C1 segment of cervical spinal cord (tissue), 14 donors: ENCODE measurements at regions not wholly inside any gene's neighbourhood (a gene's known extent, or its start where the extent isn't known, plus 50 kb on each side); places are given as distances from the start of the nearest gene placed in this dataset.
"Not testable (repeated sequence)": the region's sequence is repeated elsewhere in the genome, so short reads cannot be mapped to it uniquely, and the experiment has no call there.

ENCODE experiments used
- DNase-seq, 14 donors: peaks; one replicate each; lab custom pipeline; 2025; lab: John Stamatoyannopoulos, UW

GRCh38 chr5:142542078-142542477 is 143.8 kb downstream of the FGF1 start:
- DNase-seq = no peak

- no peak for DNase-seq
Observed at GRCh38 chr5:142540922-142541422, 144.9 kb downstream of the FGF1 start.

- no peak for DNase-seq
Observed at GRCh38 chr5:142539154-142539740, 146.6 kb downstream of the FGF1 start.

DNA sequence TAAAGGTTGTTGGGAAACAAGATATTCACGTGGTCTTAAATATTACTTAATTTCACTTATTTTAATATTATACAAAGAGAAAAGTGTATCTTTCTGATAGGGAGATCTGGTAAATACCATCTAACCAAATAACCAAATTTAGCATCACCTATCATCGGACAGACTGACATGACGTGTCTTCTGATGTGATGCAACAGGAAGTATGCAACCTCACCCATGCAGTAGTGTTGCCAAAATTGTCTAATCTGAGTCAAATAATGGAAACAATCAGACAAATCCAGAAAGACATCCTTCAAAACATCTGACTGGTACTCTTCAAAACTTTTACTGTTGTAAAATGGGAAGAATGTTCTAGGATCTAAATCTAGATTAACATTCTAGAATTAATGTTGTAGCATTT is 148.0 kb downstream of the FGF1 start:
- DNase-seq = no peak

DNA sequence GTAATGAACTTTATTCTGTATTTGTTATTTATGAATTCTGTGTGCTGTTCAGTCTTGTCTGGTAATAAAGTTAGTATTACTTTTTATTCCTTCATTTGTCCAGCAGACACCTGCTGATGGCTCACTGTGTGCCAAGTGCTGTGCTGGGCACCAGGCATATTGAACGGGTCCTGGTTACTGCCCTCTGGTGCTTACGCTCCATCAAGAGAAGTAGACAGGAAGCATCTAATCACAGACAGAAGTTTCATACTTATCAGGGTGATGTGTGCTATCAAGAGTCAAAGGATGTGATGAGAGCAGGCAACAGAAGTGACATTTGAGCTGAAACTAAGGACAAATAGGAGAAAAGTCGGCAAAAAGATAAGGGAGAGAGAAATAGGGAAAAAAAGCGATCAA is 153.1 kb downstream of the FGF1 start:
- no peak for DNase-seq

DNA sequence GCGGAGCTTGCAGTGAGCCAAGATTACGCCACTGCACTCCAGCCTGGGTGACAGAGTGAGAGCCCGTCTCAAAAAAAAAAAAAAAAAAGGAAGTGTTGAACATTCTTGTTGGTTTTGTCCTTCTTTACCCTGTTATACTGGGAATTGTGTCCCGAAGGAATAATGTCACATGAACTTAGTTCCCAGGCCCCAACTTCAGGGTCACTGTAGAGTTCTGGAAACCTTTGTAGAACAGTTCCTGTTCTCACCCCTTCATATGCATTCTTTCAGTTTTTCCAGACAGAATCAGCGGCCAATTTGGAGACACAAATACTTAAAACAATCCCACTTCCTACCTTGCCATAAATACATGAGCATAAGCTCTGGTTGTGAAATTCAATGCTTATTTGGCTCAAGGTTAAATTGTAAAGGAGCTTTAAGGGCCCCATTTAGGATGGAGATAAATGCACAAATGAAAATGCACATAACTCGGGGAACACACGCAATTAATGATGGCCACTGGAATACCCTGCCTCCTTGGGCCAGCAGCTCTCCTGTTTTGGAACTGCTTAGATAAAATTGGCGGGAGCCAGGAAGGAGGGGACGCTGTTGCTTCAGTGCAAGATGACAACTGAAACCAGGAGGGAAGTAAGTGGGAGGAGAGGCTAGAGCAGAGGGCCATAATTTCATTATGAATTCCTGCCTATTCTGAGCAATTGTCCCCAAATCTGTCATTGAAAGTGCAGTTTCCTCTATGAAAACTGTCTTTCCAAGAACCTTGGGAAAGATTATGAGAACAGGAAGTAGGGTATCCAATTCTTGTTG is 153.7 kb downstream of the FGF1 start:
- DNase-seq = no peak

- DNase-seq = no peak
Observed at GRCh38 chr5:142530904-142531303, 155.0 kb downstream of the FGF1 start.

GRCh38 chr5:142529626-142530278 is 156.1 kb downstream of the FGF1 start:
- DNase-seq = no peak

- no peak for DNase-seq
Observed at GRCh38 chr5:142527664-142528295, 158.1 kb downstream of the FGF1 start.

GRCh38 chr5:142527234-142527633 is 158.7 kb downstream of the FGF1 start:
- DNase-seq = no peak

DNA sequence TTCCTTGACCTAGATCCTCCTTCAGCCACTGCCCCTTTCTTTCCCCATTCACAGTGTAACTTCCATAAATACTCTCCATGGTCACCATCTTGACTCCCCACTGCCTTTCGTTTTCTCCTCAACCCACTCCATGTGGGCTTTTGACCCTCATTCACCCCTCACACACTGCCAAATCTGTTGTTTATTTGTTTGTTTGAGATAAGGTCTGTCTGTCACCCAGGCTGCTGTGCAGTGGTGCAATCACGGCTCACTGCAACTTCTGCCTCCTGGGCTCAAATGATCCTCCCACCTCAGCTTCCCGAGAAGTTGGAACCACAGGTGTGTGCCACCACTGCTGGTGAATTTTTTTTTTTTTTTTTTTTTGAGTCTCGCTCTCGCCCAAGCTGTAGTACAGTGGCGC is 162.9 kb downstream of the FGF1 start:
- DNase-seq = no peak

DNA sequence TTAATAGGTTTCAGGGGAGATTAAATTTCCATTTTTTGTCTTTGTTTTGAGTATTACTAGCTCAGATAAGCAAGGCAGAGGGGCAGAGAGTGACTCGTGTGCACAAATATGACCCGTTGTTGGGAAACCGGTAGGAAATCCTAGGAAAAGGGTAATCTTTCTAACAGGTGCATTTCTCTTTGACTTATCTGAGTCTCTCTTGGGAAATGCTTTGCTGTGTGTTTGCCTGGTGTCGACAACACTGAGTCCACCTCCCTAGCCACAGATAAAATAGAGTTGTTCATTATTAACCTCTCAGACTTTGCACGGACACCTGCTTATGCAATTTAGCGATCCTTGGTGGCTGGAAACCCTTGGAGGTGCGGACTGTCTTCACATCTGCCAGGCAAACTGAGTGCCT is 164.2 kb downstream of the FGF1 start:
- no peak for DNase-seq

DNA sequence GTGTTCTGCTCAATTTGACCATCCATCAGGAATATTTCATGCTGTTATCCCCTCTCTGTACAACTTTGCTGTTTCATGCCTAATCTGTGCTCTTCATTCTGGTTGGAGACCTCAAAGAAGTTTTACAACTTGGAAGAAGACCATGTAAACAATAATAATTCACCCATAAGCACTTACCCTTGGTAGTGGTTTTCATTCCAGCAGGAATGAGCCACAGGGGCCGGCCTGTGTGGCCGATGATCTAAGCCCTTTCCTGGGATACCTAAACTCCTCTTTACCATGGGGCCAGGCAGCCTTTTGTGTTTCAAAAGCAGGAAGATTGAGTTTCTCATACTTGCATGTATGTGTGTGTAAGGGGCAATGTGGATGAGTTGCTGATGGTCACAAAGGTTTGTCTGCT is 165.0 kb downstream of the FGF1 start:
- no peak for DNase-seq

DNA sequence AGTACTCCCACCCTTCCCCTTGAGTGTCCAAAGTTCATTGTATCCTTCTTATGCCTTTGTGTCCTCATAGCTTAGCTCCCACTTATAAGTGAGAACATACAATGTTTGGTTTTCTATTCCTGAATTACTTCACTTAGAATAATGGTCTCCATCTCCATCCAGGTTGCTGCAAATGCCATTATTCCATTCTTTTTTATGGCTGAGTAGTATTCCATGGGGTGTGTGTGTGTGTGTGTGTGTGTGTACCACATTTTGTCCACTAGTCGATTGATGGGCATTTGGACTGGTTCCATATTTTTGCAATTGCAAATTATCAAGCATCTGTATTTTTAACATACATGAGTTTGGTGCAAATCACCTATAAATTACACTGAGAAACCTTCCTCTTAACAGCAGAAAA is 166.0 kb downstream of the FGF1 start:
- not testable (repeated sequence) for DNase-seq

GRCh38 chr5:142517840-142518239 is 168.1 kb downstream of the FGF1 start:
- no peak for DNase-seq

DNA sequence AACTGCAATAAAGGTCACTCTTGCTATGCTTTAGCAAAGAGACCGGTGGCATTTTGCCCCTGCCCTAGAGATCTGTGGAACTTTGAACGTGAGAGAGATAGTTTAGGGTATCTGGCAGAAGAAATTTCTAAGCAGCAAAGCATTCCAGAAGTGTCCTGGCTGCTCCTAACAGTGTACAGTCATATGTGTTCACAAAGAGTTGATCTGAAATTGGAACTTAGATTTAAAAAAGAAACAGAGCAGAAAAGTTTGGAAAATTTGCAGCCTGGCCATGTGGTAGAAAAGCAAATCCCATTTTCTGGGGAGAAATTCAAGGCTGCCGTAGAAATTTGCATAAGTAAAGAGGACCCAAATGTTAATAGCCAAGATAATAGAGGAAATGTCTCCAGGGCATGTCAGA is 169.2 kb downstream of the FGF1 start:
- DNase-seq = no peak

DNA sequence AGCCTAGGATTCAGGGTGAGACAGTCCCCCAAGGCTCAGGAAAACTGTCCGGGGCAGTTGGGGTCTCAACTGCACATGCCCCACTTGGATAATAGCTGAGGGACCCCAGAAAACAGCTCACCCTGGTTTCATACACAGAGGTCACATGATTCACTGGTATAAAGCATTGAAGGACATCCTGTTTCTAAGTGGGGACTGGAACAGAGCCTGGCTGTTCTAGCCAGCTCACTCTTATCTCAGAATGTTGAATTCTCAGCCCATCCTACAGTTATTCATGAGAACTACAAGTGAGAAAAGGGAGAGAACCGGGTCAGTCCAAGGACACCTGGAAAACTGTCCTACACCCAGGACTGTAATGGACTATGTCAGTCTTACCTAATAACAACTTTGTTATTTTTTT is 170.9 kb downstream of the FGF1 start:
- DNase-seq = no peak

- DNase-seq = no peak
Observed at GRCh38 chr5:142514196-142514595, 171.7 kb downstream of the FGF1 start.

DNA sequence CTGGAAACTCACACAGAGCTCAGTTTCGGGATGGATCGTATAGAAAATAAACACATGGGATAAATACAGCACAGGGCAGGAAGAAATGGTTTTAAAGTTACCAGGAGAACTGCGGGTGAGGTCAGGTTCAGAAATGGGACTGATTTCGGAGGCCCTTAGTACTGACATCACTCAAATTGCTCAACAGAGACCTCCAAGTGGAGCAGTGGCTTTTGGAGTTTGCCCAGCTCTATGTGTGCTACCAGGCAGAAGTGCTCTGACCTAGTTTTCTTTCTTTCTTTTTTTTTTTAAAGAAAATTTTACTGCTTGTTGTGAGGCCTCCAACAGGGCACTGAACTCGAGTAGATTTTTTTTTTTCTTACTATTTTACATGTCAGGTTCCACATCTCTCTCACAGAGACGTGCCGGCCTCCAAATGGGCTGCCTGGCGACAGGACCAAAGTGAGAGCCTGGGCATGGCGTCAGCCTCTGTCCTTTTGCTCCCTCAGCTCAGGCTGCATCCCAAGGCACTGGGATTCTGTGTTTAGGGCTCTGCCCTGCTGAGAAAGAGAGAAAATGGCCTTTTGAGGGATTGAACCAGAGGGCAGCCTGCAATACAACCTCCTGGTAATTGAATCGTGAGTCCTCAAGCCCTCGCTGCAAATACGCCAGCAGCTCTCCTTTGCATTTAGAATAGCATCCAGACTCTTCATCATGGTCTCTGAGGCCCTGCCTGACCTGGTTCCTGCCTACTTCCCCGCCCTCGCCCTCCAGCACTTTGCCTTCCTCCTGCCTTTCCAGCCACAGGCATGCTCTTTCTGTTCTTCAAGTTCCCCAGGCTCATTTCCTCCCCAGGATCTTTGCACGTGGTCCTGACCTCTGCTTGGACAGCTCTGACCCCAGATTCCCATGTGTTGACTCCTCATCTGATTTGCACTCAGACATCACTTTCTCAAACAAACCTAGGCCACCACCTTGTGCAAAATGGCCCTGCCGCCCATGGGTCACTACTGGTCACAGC is 173.5 kb downstream of the FGF1 start:
- DNase-seq = peak in 4 of 14 donors; percentile 22 to 42 (median 30)

- DNase-seq = peak in 2 of 14 donors; percentile 19 to 36
Observed at GRCh38 chr5:142511358-142511757, 174.5 kb downstream of the FGF1 start.

DNA sequence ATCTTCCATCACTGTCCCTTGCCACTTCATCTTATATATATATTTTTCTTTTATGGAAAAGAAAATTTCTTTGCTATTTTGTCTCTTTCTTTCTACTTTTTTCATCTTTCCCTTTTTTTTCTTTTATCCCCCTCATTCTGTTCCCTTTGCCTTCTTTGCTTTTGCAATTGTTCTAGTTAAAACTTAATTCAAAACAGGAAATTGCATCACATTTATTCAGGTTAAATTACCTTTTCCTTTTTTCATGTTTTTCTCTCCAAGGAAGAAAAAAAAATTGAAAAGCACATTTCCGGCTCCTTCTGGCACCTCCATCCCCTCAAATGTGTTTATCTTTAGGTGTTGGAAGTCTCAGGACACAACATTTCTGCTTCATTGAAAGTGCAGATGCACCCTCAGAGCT is 176.9 kb downstream of the FGF1 start:
- DNase-seq = no peak
